HFF-Myc (cell line): ENCODE measurements at regions not wholly inside any gene's neighbourhood (a gene's known extent, or its start where the extent isn't known, plus 50 kb on each side); places are given as distances from the start of the nearest gene placed in this dataset.

Experiments
- DNase-seq: peaks from one replicate; pipeline ENCODE4 v3.0.0-alpha.2; 2011; ENCODE audit warnings: low read depth; ENCODE audit errors: extremely low read depth
- H3K4me3 ChIP-seq: replicated peaks from 2 replicates; pipeline ENCODE4 v1.5.1; 2011; ENCODE audit warnings: low read depth, mild to moderate bottlenecking, control low read depth, low read length
- TF ChIP-seq, protein P1 (sequence below): IDR thresholded peaks from 2 replicates; pipeline ENCODE4 v1.5.1; 2012; ENCODE audit warnings: mild to moderate bottlenecking, low read depth, low read length, control low read depth; ENCODE audit errors: missing control alignments

DNA sequence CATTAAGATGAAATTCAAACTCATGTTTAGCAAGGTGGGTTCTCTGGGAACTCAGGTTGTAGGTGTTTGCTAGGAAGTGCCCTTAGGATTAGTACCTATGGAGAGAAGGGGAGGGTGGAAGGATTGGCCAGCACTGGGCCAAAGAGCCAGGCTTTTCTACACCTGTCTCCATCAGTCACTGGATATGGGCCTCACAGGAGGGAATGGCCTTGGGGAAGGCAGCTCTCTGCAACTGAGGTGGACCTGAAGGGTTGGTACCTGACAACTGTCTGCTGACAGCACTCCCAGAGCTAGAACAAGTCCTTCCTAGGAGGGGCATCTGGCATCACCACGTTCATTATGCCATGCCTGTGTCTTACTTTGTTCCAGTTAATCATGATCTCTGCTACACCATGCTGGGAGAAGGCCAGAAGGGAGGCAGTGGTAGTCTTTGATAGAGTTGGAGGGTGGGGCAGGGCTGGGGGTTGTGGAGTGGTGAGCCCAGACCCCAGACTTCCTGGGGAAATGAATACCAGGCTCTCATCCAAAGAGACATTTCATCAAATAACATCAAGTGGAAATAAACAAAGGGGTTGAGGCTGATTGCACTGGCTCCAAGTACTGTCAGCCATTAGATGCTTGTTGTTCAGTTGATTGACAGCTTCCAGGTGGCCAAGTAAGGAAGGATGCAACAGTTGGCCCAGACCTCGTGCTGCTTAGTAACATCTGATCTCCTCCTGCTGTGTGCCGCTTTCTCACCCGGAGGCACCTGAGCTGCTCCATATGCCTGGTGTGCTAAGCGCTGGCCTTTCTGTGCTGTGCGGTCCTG lies 70.6 kb upstream of the PIK3CG start:
- no peak for DNase-seq
- no peak overlapping the region for H3K4me3 ChIP-seq
- TF ChIP-seq, protein P1, sequence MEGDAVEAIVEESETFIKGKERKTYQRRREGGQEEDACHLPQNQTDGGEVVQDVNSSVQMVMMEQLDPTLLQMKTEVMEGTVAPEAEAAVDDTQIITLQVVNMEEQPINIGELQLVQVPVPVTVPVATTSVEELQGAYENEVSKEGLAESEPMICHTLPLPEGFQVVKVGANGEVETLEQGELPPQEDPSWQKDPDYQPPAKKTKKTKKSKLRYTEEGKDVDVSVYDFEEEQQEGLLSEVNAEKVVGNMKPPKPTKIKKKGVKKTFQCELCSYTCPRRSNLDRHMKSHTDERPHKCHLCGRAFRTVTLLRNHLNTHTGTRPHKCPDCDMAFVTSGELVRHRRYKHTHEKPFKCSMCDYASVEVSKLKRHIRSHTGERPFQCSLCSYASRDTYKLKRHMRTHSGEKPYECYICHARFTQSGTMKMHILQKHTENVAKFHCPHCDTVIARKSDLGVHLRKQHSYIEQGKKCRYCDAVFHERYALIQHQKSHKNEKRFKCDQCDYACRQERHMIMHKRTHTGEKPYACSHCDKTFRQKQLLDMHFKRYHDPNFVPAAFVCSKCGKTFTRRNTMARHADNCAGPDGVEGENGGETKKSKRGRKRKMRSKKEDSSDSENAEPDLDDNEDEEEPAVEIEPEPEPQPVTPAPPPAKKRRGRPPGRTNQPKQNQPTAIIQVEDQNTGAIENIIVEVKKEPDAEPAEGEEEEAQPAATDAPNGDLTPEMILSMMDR, result no peak

DNA sequence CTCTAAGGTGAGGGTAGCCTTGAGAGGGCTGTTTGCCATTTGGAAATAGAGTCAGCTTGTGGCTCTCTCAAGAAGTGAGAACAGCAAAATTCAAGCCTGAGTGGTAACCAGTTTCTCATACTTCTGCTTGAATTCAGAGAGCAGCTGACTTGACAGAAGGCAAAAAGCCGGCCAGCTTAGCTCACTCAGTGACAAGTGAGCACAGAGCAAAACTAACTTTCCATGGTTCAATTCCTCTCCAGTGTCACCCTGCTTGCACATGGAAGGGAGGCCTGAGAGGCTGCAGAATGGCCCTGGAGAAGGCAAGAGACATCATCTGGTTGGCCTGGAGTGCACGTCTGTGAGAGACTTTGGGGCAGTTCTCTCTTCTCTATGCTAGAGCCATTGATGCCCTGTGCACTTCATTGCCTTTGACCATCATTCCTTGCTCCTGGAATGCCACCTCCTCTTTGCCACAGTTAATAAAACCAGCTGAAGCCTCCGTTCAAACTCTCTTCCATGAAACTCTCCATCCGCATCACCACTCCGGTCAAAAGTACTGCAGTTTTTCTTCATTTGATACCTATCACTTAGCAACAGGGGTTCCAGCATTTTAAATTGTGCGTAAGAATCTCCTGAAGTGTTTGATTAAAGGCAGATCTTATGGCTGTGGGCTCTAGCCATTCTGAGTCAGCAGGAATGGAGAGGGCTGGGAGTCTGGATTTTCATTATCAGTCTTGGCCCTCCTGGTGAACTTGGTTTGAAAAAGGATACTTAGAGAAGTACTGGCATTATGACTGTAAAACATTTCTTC lies 69.8 kb upstream of the PIK3CG start:
- DNase-seq, result no peak
- TF ChIP-seq, protein P1, result no peak
- no peak overlapping the region for H3K4me3 ChIP-seq

DNA sequence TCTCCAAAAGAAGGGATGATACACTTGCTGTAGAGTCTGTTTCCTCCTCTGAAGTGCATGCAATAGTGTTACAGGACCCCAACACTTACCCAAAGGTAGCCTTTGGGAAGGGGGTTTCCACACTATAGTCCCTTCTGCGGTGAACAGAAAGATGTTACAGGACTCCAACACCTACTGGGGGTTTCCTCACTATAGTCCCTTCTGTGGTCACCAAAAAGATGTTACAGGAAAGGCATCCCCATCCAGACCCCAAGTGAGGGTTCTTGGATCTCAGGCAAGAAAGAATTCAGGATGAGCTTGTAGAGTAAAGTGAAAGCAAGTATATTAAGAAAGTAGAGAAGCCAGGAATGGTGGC lies 69.2 kb upstream of the PIK3CG start:
- H3K4me3 ChIP-seq, result no peak overlapping the region
- TF ChIP-seq, protein P1, result no peak
- DNase-seq, result no peak

DNA sequence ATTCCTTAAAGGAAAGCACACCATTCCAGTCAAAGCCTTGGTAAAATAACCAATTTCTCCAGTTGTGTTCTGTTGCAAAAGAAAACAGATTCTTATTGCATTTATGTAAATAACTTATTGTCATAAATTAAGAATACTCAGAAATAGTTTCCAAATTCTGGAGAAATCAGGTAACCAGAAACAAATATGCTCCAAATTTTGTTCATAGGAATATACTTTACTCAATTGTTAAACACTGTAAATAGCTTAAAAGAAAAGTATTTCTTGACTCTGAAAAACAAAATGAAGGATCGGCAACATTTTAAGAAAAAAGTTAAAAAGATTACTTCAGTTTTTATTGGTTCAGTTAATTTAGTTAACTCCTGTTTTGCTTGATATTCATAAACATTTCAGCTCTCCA lies 67.1 kb upstream of the PIK3CG start:
- H3K4me3 ChIP-seq, result no peak overlapping the region
- TF ChIP-seq, protein P1, result no peak
- no peak for DNase-seq

DNA sequence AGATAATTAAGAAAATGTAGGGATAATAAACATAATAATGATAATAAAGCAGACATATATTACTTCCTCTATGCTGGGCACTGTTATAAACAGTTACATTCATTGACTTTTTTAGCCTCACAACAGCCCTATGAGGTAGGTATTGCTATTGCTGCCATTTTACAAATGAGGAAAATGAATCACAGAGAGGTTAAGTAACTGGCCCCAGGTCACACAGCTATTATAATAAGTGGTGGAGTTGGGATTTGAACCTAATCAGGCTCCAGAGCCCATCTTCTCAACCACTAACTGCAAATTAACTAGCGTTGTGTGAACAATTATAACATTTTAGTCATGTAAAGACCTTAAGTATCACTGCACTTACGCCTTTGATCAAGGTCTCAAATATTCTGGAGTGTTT lies 62.5 kb upstream of the PIK3CG start:
- no peak overlapping the region for H3K4me3 ChIP-seq
- no peak for DNase-seq
- TF ChIP-seq, protein P1, result no peak

DNA sequence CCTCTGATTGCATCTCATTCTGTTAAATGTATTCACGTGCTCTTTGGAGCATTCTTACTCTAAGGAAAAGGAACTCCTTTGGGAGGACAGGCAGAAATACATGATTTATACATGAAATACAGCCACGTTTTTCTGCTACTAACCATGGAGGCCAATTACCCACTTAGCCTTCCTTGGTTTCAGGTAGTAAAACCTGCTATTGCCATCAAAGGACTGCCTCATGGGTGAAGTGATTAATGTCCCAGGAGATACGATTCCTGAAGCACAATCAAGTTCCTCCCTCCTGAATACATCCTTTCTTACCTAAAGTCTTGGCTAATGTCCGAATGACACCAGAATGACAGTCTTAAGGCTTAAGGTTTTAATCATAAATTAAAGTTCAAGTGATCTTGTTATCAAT lies 58.5 kb upstream of the PIK3CG start:
- no peak overlapping the region for H3K4me3 ChIP-seq
- DNase-seq, result no peak
- TF ChIP-seq, protein P1, result no peak
